DMS153 treated with DMSO at 0.1 percent for 48 hours (cell line): ENCODE measurements at regions not wholly inside any gene's neighbourhood (a gene's known extent, or its start where the extent isn't known, plus 50 kb on each side); places are given as distances from the start of the nearest gene placed in this dataset.

Source experiments
- DNase-seq: peaks from one replicate; lab custom pipeline; 2025; ENCODE audit not compliant: unreplicated experiment; lab: John Stamatoyannopoulos, UW

- DNase-seq = no peak
Measured at GRCh38 chr14:51468523-51468922, 183.2 kb upstream of the FRMD6 start.

- DNase-seq = peak; percentile 10
Measured at GRCh38 chr14:51472881-51473280, 178.8 kb upstream of the FRMD6 start.

- DNase-seq = no peak
Measured at GRCh38 chr14:51473351-51473750, 178.4 kb upstream of the FRMD6 start.

GRCh38 chr14:51473808-51474565, 177.7 kb upstream of the FRMD6 start:
- no peak for DNase-seq

GRCh38 chr14:51474854-51475253, 176.9 kb upstream of the FRMD6 start:
- DNase-seq = no peak

- no peak for DNase-seq
Measured at GRCh38 chr14:51478175-51478621, 173.5 kb upstream of the FRMD6 start.

GRCh38 chr14:51479584-51480325, 172.0 kb upstream of the FRMD6 start:
- no peak for DNase-seq

- DNase-seq = no peak
Measured at GRCh38 chr14:51481643-51482042, 170.1 kb upstream of the FRMD6 start.

GRCh38 chr14:51482102-51482501, 169.6 kb upstream of the FRMD6 start:
- DNase-seq = no peak

GRCh38 chr14:51484485-51484884, 167.2 kb upstream of the FRMD6 start:
- no peak for DNase-seq

- no peak for DNase-seq
Measured at GRCh38 chr14:51485733-51486132, 166.0 kb upstream of the FRMD6 start.

- DNase-seq = no peak
Measured at GRCh38 chr14:51487848-51488247, 163.9 kb upstream of the FRMD6 start.

GRCh38 chr14:51488569-51489220, 163.0 kb upstream of the FRMD6 start:
- no peak for DNase-seq

- DNase-seq = no peak
Measured at GRCh38 chr14:51490205-51490604, 161.5 kb upstream of the FRMD6 start.

- DNase-seq = no peak
Measured at GRCh38 chr14:51491036-51491545, 160.6 kb upstream of the FRMD6 start.

GRCh38 chr14:51491776-51492175, 159.9 kb upstream of the FRMD6 start:
- DNase-seq = no peak

GRCh38 chr14:51495319-51495718, 156.4 kb upstream of the FRMD6 start:
- no peak for DNase-seq

- no peak for DNase-seq
Measured at GRCh38 chr14:51498411-51499227, 153.1 kb upstream of the FRMD6 start.

- DNase-seq = no peak
Measured at GRCh38 chr14:51500776-51501175, 150.9 kb upstream of the FRMD6 start.

GRCh38 chr14:51501746-51502145, 150.0 kb upstream of the FRMD6 start:
- DNase-seq = no peak

GRCh38 chr14:51504669-51505068, 147.0 kb upstream of the FRMD6 start:
- DNase-seq = no peak
